WTC11 (cell line): ENCODE measurements at regions not wholly inside any gene's neighbourhood (a gene's known extent, or its start where the extent isn't known, plus 50 kb on each side); places are given as distances from the start of the nearest gene placed in this dataset.

Experiments
- ATAC-seq: fragments of 200-7000 bp; cut with Tn5 transposase; 2 replicates; pipeline ENCODE4 v1.10.0; 2021; ENCODE audit warnings: mild to moderate bottlenecking, moderate library complexity
- CTCF ChIA-PET: fragments of 300-600 bp; sonication (Branson Sonifier 250); formaldehyde crosslinking; loops from one replicate; lab custom pipeline; 2021; ENCODE audit warnings: antibody characterized with exemption; lab: Charles Lee
- POLR2A ChIA-PET: fragments of 350-600 bp; sonication (Branson Sonifier 250); formaldehyde crosslinking; loops from one replicate; lab custom pipeline; 2021; ENCODE audit warnings: antibody characterized with exemption; lab: Charles Lee
- DNase-seq: peaks from one replicate; pipeline ENCODE4 v3.0.0; 2021; ENCODE audit warnings: low spot score
- H3K27ac Mint-ChIP-seq: 2 replicates; pipeline ENCODE4 v1.8.0; 2021; ENCODE audit warnings: mixed read lengths
- H3K27me3 Mint-ChIP-seq: 2 replicates; pipeline ENCODE4 v1.8.0; 2021; ENCODE audit warnings: low read depth, mild to moderate bottlenecking, moderate library complexity, mixed read lengths
- H3K36me3 Mint-ChIP-seq: 2 replicates; pipeline ENCODE4 v1.8.0; 2021; ENCODE audit warnings: mixed read lengths
- H3K4me1 Mint-ChIP-seq: 2 replicates; pipeline ENCODE4 v1.8.0; 2022; ENCODE audit warnings: mixed read lengths
- H3K4me3 Mint-ChIP-seq: 2 replicates; pipeline ENCODE4 v1.8.0; 2021; ENCODE audit warnings: mild to moderate bottlenecking, moderate library complexity, mixed read lengths
- H3K9me3 Mint-ChIP-seq: 2 replicates; pipeline ENCODE4 v1.8.0; 2021; ENCODE audit warnings: mixed read lengths
- CBFB ChIP-seq: sonication (generic); formaldehyde crosslinking; IDR thresholded peaks from 2 replicates; pipeline ENCODE4 v1.8.1; 2022; ENCODE audit warnings: mild to moderate bottlenecking, low read depth, missing genetic modification reagents
- CDX4 ChIP-seq: fragments of 250-450 bp; sonication (Bioruptor Pico); IDR thresholded peaks from 2 replicates; pipeline ENCODE4 v1.9.0; 2021; ENCODE audit warnings: moderate library complexity, mild to moderate bottlenecking, inconsistent platforms, borderline replicate concordance
- ERG ChIP-seq: fragments of 250-450 bp; sonication (Bioruptor Pico); IDR thresholded peaks from 2 replicates; pipeline ENCODE4 v1.8.0; 2021; ENCODE audit warnings: mild to moderate bottlenecking
- ETV6 ChIP-seq: sonication (generic); formaldehyde crosslinking; IDR thresholded peaks from 2 replicates; pipeline ENCODE4 v1.8.1; 2022; ENCODE audit warnings: mild to moderate bottlenecking, missing genetic modification reagents
- FOXP1 ChIP-seq: sonication (generic); formaldehyde crosslinking; IDR thresholded peaks from 2 replicates; pipeline ENCODE4 v1.8.0; 2022; ENCODE audit warnings: missing genetic modification reagents, mild to moderate bottlenecking, moderate library complexity, borderline replicate concordance
- GABPB1 ChIP-seq: sonication (generic); formaldehyde crosslinking; IDR thresholded peaks from 2 replicates; pipeline ENCODE4 v1.8.1; 2023; ENCODE audit warnings: mild to moderate bottlenecking, missing genetic modification reagents
- JAZF1 ChIP-seq: fragments of 250-450 bp; sonication (Bioruptor Pico); IDR thresholded peaks from 2 replicates; pipeline ENCODE4 v1.9.0; 2021; ENCODE audit warnings: moderate library complexity, mild to moderate bottlenecking, inconsistent platforms
- JUN ChIP-seq: sonication (generic); formaldehyde crosslinking; IDR thresholded peaks from 2 replicates; pipeline ENCODE4 v1.8.0; 2023; ENCODE audit warnings: mild to moderate bottlenecking, missing genetic modification reagents
- NR2C2 ChIP-seq: sonication (generic); formaldehyde crosslinking; IDR thresholded peaks from 2 replicates; pipeline ENCODE4 v1.8.0; 2022; ENCODE audit warnings: mild to moderate bottlenecking, missing genetic modification reagents
- SOX15 ChIP-seq: fragments of 250-450 bp; sonication (Bioruptor Pico); IDR thresholded peaks from 2 replicates; pipeline ENCODE4 v1.9.0; 2021; ENCODE audit warnings: mild to moderate bottlenecking
- TCF7 ChIP-seq: sonication (generic); formaldehyde crosslinking; IDR thresholded peaks from 2 replicates; pipeline ENCODE4 v1.8.0; 2022; ENCODE audit warnings: mild to moderate bottlenecking, low read depth, missing genetic modification reagents, moderate library complexity
- TEAD4 ChIP-seq: sonication (generic); formaldehyde crosslinking; IDR thresholded peaks from 2 replicates; pipeline ENCODE4 v1.8.0; 2022; ENCODE audit warnings: mild to moderate bottlenecking, missing genetic modification reagents
- ZNF281 ChIP-seq: sonication (generic); formaldehyde crosslinking; IDR thresholded peaks from 2 replicates; pipeline ENCODE4 v1.8.0; 2023; ENCODE audit warnings: mild to moderate bottlenecking, missing genetic modification reagents
- ZNF423 ChIP-seq: fragments of 250-450 bp; sonication (Bioruptor Pico); IDR thresholded peaks from 2 replicates; pipeline ENCODE4 v2.1.2; 2022; ENCODE audit warnings: mild to moderate bottlenecking, moderate library complexity
- ZNF425 ChIP-seq: fragments of 250-450 bp; sonication (Bioruptor Pico); conservative IDR thresholded peaks from 2 replicates; pipeline ENCODE4 v1.9.0; 2021; ENCODE audit warnings: mild to moderate bottlenecking
- ZNF671 ChIP-seq: fragments of 250-450 bp; sonication (Bioruptor Pico); IDR thresholded peaks from 2 replicates; pipeline ENCODE4 v1.8.0; 2021; ENCODE audit warnings: mild to moderate bottlenecking
- TF ChIP-seq, protein P1 (sequence below): sonication (generic); formaldehyde crosslinking; IDR thresholded peaks from 2 replicates; pipeline ENCODE4 v1.8.1; 2023; ENCODE audit warnings: mild to moderate bottlenecking, missing genetic modification reagents
- TF ChIP-seq, protein P2 (sequence below): sonication (generic); formaldehyde crosslinking; IDR thresholded peaks from 2 replicates; pipeline ENCODE4 v1.8.0; 2023; ENCODE audit warnings: missing genetic modification reagents, mild to moderate bottlenecking, borderline replicate concordance
- TF ChIP-seq, protein P3 (sequence below): sonication (generic); formaldehyde crosslinking; IDR thresholded peaks from 2 replicates; pipeline ENCODE4 v1.8.0; 2022; ENCODE audit warnings: mild to moderate bottlenecking, missing genetic modification reagents

DNA sequence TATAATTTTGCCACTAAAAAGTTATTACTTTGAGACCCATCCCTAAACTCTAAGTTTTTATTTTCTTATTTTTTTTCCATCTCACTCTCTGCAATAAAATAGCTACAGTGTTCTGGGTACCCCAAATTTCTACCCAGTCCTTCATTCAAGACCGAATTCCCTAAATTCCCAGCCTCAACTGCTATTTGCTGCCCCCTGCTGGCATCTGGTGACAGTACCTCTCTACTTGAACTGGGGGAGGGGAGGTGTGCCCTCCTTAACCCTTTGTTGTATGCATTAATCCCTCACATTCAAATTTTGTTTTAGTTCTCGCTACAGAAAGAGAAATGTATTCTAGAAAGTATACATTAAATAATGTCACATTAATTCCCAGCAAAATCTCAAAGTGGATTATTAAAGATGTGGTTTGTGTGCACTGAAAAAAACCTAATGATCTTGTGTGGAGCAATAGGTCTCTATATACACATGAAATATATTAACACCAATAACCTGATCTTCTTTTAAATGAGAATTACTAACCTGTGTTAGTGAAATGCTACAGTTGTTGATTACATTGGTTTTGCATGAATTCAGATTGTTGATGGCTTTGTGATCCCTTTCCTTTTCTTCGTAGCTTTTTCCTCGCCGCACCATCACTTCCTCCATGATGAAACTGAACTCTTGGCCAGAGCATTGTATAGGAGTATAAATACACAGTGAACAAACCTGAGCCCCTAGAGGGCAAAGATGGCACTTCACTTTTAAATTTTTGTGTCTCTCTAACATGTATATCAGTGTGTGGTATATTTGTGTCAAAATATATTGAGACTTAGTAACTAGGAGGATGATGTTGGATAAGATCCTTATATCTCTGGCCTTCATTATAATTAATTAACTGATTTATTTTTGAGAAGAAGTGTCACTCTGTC is 590.0 kb downstream of the METTL15 start (continued):
- peak; percentile 68; the same call in 1 of the 2 replicates for TF ChIP-seq ZNF281 (CRISPR knock-in tag)

DNA sequence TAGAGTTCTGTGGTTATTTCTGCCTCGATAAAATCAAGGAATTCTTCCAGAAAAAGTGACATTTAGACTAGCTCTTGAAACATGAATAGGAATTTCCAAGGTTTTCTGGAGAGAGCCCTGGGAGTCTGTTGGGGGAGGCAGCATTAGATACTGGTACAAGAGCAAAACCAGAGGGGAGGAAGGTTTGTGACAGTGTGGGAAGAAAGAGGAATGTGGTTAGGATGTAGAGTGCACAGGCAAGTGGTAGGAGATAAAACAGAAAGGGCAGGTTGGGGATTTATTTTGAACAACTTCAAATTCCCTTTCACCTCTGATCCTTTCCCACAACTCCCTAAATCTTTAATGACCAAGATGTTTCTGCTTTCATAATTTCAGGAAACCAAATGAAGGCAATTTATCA is 588.4 kb downstream of the METTL15 start:
- peaks cover 18% of the 10 kb centered on the region for H3K4me1 Mint-ChIP-seq
- POLR2A ChIA-PET = no interaction called here
- H3K27me3 Mint-ChIP-seq = 0 out of 2 replicates have a peak, but pooled peaks cover 3% of the 10 kb centered on the region
- no peak overlapping the region for H3K4me3 Mint-ChIP-seq
- no peak for TF ChIP-seq TCF7 (CRISPR knock-in tag)
- TF ChIP-seq ZNF423 (CRISPR knock-in tag) = no peak
- TF ChIP-seq TEAD4 (CRISPR knock-in tag) = no peak
- no peak for TF ChIP-seq CDX4 (CRISPR knock-in tag)
- TF ChIP-seq CBFB = no peak
- TF ChIP-seq SOX15 (CRISPR knock-in tag) = no peak
- TF ChIP-seq ERG (CRISPR knock-in tag) = no peak
- TF ChIP-seq, protein P1, sequence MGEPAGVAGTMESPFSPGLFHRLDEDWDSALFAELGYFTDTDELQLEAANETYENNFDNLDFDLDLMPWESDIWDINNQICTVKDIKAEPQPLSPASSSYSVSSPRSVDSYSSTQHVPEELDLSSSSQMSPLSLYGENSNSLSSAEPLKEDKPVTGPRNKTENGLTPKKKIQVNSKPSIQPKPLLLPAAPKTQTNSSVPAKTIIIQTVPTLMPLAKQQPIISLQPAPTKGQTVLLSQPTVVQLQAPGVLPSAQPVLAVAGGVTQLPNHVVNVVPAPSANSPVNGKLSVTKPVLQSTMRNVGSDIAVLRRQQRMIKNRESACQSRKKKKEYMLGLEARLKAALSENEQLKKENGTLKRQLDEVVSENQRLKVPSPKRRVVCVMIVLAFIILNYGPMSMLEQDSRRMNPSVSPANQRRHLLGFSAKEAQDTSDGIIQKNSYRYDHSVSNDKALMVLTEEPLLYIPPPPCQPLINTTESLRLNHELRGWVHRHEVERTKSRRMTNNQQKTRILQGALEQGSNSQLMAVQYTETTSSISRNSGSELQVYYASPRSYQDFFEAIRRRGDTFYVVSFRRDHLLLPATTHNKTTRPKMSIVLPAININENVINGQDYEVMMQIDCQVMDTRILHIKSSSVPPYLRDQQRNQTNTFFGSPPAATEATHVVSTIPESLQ = no peak
- no peak for TF ChIP-seq NR2C2 (CRISPR knock-in tag)
- TF ChIP-seq JUN = no peak
- no peak for TF ChIP-seq ETV6
- TF ChIP-seq GABPB1 = no peak
- TF ChIP-seq, protein P2, sequence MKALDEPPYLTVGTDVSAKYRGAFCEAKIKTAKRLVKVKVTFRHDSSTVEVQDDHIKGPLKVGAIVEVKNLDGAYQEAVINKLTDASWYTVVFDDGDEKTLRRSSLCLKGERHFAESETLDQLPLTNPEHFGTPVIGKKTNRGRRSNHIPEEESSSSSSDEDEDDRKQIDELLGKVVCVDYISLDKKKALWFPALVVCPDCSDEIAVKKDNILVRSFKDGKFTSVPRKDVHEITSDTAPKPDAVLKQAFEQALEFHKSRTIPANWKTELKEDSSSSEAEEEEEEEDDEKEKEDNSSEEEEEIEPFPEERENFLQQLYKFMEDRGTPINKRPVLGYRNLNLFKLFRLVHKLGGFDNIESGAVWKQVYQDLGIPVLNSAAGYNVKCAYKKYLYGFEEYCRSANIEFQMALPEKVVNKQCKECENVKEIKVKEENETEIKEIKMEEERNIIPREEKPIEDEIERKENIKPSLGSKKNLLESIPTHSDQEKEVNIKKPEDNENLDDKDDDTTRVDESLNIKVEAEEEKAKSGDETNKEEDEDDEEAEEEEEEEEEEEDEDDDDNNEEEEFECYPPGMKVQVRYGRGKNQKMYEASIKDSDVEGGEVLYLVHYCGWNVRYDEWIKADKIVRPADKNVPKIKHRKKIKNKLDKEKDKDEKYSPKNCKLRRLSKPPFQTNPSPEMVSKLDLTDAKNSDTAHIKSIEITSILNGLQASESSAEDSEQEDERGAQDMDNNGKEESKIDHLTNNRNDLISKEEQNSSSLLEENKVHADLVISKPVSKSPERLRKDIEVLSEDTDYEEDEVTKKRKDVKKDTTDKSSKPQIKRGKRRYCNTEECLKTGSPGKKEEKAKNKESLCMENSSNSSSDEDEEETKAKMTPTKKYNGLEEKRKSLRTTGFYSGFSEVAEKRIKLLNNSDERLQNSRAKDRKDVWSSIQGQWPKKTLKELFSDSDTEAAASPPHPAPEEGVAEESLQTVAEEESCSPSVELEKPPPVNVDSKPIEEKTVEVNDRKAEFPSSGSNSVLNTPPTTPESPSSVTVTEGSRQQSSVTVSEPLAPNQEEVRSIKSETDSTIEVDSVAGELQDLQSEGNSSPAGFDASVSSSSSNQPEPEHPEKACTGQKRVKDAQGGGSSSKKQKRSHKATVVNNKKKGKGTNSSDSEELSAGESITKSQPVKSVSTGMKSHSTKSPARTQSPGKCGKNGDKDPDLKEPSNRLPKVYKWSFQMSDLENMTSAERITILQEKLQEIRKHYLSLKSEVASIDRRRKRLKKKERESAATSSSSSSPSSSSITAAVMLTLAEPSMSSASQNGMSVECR (CRISPR knock-in tag) = no peak
- TF ChIP-seq FOXP1 (CRISPR knock-in tag) = no peak
- no peak for TF ChIP-seq ZNF425 (CRISPR knock-in tag)
- TF ChIP-seq JAZF1 (CRISPR knock-in tag) = no peak
- TF ChIP-seq, protein P3, sequence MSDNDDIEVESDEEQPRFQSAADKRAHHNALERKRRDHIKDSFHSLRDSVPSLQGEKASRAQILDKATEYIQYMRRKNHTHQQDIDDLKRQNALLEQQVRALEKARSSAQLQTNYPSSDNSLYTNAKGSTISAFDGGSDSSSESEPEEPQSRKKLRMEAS = no peak
- no peak for TF ChIP-seq ZNF671 (CRISPR knock-in tag)
- ATAC-seq (no peak), DNase-seq (no peak)
- H3K27ac Mint-ChIP-seq = no peak overlapping the region
- H3K9me3 Mint-ChIP-seq = peaks cover 4% of the 10 kb centered on the region
- CTCF ChIA-PET = interaction anchor here (1.3 kb wide), 1 partner anchor 14 kb away, joined by 3 read pairs; no protein-coding TSS in a partner anchor
- H3K36me3 Mint-ChIP-seq = no peaks in the 10 kb centered on the region
